HUES64 (cell line): ENCODE measurements at regions not wholly inside any gene's neighbourhood (a gene's known extent, or its start where the extent isn't known, plus 50 kb on each side); places are given as distances from the start of the nearest gene placed in this dataset.

Experiments
- H3K27ac ChIP-seq: 2 replicates; pipeline ENCODE4 v1.7.0; 2013; ENCODE audit warnings: low read depth, low read length, inconsistent platforms
- H3K27me3 ChIP-seq: 2 replicates; pipeline ENCODE4 v1.6.1; 2013; ENCODE audit warnings: mild to moderate bottlenecking, low read length; ENCODE audit not compliant: insufficient read depth
- H3K36me3 ChIP-seq: 2 replicates; pipeline ENCODE4 v1.6.1; 2013; ENCODE audit warnings: mild to moderate bottlenecking, low read length; ENCODE audit not compliant: insufficient read depth
- H3K4me1 ChIP-seq: 2 replicates; pipeline ENCODE4 v1.6.1; 2013; ENCODE audit warnings: mild to moderate bottlenecking, low read length, moderate library complexity; ENCODE audit not compliant: insufficient read depth
- H3K4me3 ChIP-seq: 2 replicates; pipeline ENCODE4 v1.5.1; 2013; ENCODE audit warnings: mild to moderate bottlenecking, low read length, moderate library complexity
- H3K9ac ChIP-seq: 2 replicates; pipeline ENCODE4 v1.6.1; 2013; ENCODE audit warnings: mild to moderate bottlenecking, low read depth, low read length
- H3K9me3 ChIP-seq: 2 replicates; pipeline ENCODE4 v1.6.1; 2013; ENCODE audit warnings: low read depth, low read length; ENCODE audit not compliant: insufficient read depth
- WGBS: fragments of 150-250, 120-280 bp; methylation state at CpG from one replicate; pipeline ENCODE4 v1.1.7; 2013; ENCODE audit warnings: missing lambda C conversion rate; 5-methylcytosine and 5-hydroxymethylcytosine counted together

DNA sequence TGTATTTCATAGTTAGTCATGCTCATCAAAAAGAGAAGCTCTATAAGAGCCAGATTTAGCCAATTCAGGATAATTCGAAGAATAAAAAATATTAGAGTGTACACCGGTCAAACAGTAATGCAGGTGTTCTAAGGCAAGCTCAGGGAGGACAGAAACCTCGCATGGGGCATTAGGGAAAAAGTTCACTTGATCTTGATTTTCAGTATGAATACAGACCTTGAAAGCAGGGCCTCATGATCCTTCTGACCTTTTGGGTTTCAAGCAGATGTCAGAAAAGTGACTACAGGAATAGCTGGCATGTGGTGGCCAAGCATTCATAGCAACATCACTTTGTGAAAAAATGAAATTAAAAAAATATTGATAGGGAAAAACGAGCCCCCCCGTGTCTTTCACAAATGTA lies 394.9 kb downstream of the KIF4B start:
- Histone ChIP-seq H3K4me1 (no peaks in the 10 kb centered on the region), H3K27me3 (no peaks in the 10 kb centered on the region), H3K4me3 (no peak overlapping the region), H3K9ac (no peak overlapping the region), H3K36me3 (no peaks in the 10 kb centered on the region), H3K9me3 (peaks cover 4% of the 10 kb centered on the region; the same call in 1 of the 2 replicates), H3K27ac (no peak overlapping the region)
- 89% methylated on average over 5 of the region's 5 CpGs for WGBS

DNA sequence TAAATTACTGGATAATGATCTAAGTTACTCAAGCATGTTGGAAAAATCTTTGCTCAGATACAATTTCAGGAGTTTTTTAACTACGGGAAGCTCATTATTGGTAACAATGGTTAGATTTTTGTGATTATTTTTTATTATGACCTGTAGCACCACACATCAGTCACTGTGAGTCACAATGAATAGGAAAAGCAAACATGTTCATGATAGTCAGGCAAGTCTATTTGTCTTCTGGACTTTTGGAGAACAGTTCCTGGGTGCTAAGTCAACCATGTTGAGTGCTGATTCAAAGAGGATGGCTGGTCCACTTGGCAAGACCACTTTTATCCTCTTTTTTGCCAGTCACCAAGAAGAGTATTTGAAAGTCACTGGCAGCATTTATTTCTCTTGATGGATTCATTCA lies 403.2 kb downstream of the KIF4B start:
- 100% methylated on average over 1 of the region's 1 CpG for WGBS
- Histone ChIP-seq H3K27ac (no peak overlapping the region), H3K27me3 (no peaks in the 10 kb centered on the region)

DNA sequence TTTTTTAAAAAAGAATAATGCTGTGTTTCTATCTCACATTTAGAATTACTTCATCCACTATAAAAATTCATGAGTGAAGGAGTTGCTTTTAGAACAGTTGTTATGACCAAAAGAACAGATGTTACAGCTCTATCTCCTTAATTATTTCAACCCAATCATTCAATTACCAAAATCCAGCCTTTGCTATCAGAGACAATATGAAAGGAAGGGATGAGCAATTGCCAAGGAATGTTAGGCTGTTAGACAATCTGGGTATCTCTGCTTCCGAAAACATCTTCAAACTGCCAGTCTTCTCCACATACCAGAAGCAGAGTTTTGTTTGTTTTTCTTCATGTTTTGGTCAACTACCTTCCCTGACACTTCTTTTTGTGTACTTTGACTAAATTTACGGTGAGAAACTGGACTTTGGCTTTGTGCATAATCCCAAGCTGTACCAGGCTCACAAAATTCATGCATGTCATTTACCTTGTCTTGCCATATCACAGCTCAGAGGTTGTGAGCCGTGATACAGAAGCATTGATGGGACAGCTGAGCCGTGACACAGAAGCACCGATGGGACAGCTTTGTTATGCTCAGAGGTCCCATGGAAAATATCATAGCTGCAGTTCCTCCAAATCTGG lies 405.5 kb downstream of the KIF4B start:
- H3K9me3 ChIP-seq = no peaks in the 10 kb centered on the region
- H3K36me3 ChIP-seq = no peaks in the 10 kb centered on the region
- H3K4me3 ChIP-seq = no peak overlapping the region
- no peaks in the 10 kb centered on the region for H3K27me3 ChIP-seq
- H3K27ac ChIP-seq = no peak overlapping the region
- no peaks in the 10 kb centered on the region for H3K4me1 ChIP-seq
- 82% methylated on average over 5 of the region's 5 CpGs for WGBS
- H3K9ac ChIP-seq = no peak overlapping the region

More for the DNA sequence above, 403.2 kb downstream of the KIF4B start:
- H3K36me3 ChIP-seq = no peaks in the 10 kb centered on the region
- H3K9me3 ChIP-seq = no peaks in the 10 kb centered on the region
- H3K4me3 ChIP-seq = no peak overlapping the region
- H3K4me1 ChIP-seq = no peaks in the 10 kb centered on the region
- H3K9ac ChIP-seq = no peak overlapping the region

DNA sequence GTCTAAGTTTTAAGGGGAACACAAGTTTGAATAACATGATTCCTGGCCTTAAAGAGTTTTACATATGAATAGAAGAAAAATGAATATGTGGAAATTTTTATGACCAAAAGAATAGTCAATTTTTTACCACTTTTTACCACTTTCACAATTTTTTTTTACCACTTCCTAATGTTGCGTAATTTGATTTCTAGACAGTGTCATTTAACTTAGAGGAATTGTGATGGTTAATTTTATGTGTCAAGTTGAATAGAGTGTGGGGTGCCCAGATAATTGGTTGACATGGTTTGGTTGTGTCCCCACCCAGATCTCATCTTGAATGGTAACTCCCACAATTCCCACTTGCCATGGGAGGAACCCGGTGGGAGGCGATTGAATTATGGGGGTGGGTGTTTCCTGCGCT lies 416.6 kb downstream of the KIF4B start:
- Histone ChIP-seq H3K36me3 (no peaks in the 10 kb centered on the region), H3K27me3 (no peaks in the 10 kb centered on the region), H3K9ac (no peak overlapping the region), H3K4me1 (no peaks in the 10 kb centered on the region), H3K9me3 (no peaks in the 10 kb centered on the region), H3K4me3 (no peak overlapping the region), H3K27ac (no peak overlapping the region)
- 98% methylated on average over 4 of the region's 4 CpGs for WGBS

DNA sequence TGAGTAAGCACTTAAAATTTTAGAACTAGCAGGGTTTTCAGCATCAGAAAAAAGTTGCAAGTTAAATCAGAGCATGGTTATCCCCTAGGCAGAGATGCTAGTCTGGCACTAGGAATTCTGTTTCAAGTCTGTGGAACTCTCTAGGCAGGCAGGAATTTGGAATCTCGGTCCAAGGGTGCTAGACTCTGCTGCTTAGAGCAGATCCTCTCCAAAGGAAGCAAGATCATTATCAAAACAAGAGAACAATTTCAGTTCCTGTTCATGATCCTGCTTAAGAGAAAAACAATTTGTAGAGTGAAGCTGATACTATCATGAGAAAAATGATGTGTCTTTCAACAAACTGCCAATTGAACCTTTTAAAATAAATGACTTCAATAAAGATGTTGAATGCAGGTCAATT lies 420.7 kb downstream of the KIF4B start:
- no peak overlapping the region for H3K4me3 ChIP-seq
- no peaks in the 10 kb centered on the region for H3K36me3 ChIP-seq
- no peak overlapping the region for H3K27ac ChIP-seq

DNA sequence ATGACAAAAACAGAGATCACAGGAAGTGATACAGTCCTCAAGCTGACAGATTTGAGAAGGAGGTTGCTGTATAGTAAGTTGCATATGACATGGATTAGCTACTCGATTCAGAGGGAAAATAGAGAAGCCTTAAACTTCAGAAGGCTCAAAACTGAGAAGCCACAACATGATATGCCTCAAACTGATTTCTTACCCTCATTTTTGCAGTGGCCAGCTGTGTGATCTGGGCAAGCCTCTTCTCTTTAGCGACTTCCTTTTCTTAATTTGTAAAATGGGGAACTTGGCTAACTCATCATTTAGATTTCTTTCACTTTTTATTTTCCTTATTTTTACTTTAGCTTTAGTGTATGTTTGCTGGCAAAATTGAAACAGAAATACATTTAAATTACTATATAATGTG lies 421.1 kb downstream of the KIF4B start:
- Histone ChIP-seq H3K27ac (no peak overlapping the region), H3K4me1 (no peaks in the 10 kb centered on the region), H3K9ac (no peak overlapping the region), H3K36me3 (no peaks in the 10 kb centered on the region), H3K27me3 (no peaks in the 10 kb centered on the region), H3K9me3 (0 out of 2 replicates have a peak, but pooled peaks cover 3% of the 10 kb centered on the region), H3K4me3 (no peak overlapping the region)
- 94% methylated on average over 2 of the region's 2 CpGs for WGBS

More for the DNA sequence above, 420.7 kb downstream of the KIF4B start:
- WGBS = 84% methylated on average over 1 of the region's 1 CpG
- no peaks in the 10 kb centered on the region for H3K4me1 ChIP-seq
- no peak overlapping the region for H3K9ac ChIP-seq
- H3K9me3 ChIP-seq = 0 out of 2 replicates have a peak, but pooled peaks cover 3% of the 10 kb centered on the region
- no peaks in the 10 kb centered on the region for H3K27me3 ChIP-seq

DNA sequence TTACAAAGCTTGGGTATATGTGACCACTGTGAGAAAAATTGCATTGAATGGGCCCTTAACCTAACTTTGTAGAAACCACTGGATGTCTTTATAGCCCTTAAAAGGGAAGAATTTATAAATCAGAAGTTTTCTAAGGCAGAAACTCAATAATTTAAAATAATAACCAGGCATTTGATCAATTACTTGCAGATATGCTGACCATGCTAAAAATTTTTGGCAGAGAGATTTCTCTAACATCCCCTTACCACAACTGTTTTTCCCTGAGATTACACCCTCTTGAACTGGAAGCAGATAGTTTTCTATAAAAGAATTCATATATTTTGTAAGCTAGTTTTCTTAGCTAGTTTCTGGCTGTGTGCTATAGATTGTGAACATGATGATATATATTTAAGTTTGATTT lies 428.3 kb downstream of the KIF4B start:
- no peaks in the 10 kb centered on the region for H3K36me3 ChIP-seq
- H3K9ac ChIP-seq = no peak overlapping the region

DNA sequence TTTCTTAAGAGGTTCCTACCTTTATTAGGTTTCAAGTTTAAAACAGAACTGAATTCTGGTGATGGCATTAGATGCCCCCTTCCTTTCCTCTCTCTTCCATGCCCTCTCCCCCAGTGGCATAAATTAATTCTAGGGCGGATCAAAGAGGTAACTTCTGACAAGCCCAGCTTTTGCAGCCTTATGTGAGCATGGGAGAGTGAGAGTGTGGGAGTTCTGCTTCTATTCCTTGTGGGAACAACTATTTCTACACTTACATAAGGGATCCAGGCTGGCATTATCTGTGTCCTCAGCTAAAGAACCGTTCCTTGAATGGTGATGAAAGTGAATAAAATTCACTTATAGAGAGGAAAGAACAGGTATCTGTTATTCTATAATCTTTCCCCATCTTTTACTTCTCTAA lies 437.6 kb downstream of the KIF4B start:
- H3K27me3 ChIP-seq = no peaks in the 10 kb centered on the region
- no peak overlapping the region for H3K27ac ChIP-seq
- H3K4me1 ChIP-seq = no peaks in the 10 kb centered on the region
- H3K4me3 ChIP-seq = no peak overlapping the region
- WGBS = no CpG with 5 or more reads among the region's 2 CpGs
- H3K9ac ChIP-seq = no peak overlapping the region
- no peaks in the 10 kb centered on the region for H3K36me3 ChIP-seq
- no peaks in the 10 kb centered on the region for H3K9me3 ChIP-seq

More for the DNA sequence above, 428.3 kb downstream of the KIF4B start:
- Histone ChIP-seq H3K4me1 (no peaks in the 10 kb centered on the region), H3K9me3 (no peaks in the 10 kb centered on the region), H3K4me3 (no peak overlapping the region), H3K27me3 (no peaks in the 10 kb centered on the region), H3K27ac (no peak overlapping the region)

DNA sequence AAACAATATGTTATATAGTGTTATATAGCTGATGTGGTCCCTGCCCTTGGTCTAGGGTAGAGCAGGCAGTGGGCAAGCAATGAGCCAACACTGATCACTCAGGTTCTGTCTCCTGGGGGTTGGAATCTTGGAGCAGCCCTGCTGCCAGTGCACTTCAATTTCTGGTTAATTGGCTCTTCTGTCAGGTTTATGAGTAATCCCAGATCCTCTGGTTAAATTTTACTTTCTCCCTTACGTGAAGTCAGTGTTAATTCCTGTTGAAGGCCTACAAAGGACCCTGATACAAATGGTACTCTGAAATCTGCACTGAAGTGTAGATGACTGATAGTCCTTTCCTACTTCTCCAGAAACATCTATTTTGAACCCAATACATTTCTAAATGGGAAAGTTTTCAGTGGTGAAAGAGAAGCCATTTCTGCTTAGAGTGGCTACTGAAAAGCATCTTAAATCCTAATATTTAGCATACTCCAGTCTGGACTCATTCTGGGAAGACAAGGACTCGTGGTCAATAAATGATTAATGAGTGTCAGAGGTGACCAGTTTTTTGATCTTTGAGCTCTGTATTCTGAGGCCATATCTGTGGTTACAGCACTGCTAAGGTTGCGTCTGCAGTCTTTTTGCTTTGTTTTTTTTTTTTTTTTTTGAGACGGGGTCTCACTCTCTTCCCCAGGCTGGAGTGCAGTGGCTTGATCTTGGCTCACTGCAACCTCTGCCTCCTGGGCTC lies 442.4 kb downstream of the KIF4B start:
- Histone ChIP-seq H3K36me3 (no peaks in the 10 kb centered on the region), H3K9me3 (no peaks in the 10 kb centered on the region), H3K4me1 (no peaks in the 10 kb centered on the region), H3K9ac (no peak overlapping the region), H3K27ac (no peak overlapping the region), H3K4me3 (no peak overlapping the region), H3K27me3 (no peaks in the 10 kb centered on the region)
- 97% methylated on average over 4 of the region's 4 CpGs for WGBS

DNA sequence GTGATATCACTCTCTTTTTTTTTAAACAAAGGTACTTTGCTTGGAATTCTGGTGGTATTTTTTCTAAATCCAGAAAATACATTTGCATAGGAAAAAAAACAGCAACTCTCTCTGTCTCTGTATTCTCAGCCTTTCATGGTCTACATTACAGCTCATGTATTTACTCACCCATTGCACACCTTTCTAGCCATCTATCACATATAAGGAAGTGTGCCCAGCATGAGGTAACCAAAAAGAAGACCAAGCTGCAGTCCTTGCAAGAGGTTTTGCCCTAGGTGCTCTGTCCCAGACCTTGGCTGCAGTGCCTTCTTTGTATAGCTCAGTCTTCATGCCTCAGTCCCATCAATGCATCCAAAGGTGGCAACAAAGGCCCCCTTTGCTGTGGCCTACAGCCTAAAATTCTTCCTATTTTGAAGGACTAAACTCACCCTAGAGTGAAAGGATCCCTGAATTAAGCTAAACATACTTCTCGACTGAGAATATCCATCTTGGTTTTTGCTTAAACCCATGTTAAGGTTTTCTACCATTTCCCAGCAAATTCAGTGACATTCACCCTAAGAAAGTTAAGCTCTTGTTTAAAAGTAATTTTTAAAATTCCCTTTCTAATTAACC lies 446.4 kb downstream of the KIF4B start:
- no peaks in the 10 kb centered on the region for H3K4me1 ChIP-seq
- H3K9ac ChIP-seq = no peak overlapping the region
- no peaks in the 10 kb centered on the region for H3K36me3 ChIP-seq
- H3K9me3 ChIP-seq = no peaks in the 10 kb centered on the region
- H3K4me3 ChIP-seq = no peak overlapping the region
- no peaks in the 10 kb centered on the region for H3K27me3 ChIP-seq
- H3K27ac ChIP-seq = no peak overlapping the region
- 96% methylated on average over 1 of the region's 1 CpG for WGBS

DNA sequence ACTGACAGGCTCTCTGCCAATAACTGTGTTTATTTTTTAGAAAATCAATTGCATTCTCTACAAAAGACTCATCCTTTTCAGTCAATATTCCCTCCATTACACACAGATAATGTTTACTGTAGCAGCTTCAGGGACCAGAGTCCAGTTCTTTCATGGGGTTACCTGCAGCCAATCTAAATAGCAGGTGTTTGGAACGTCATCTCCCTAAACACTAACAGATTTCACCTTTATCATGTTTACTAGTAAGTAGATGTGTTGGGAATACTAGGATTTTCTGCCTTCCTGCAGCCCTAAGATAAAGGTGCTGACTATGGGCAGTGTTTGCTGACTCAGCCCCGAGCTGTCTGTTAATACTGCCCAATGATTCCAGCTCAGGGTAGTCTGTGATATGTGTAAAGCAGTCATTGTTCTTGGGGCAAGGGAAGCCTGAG lies 447.0 kb downstream of the KIF4B start:
- H3K4me3 ChIP-seq = no peak overlapping the region
- WGBS = 91% methylated on average over 1 of the region's 2 CpGs
- H3K9ac ChIP-seq = no peak overlapping the region
- no peaks in the 10 kb centered on the region for H3K27me3 ChIP-seq
- no peaks in the 10 kb centered on the region for H3K4me1 ChIP-seq
- H3K36me3 ChIP-seq = no peaks in the 10 kb centered on the region
- H3K27ac ChIP-seq = no peak overlapping the region
- no peaks in the 10 kb centered on the region for H3K9me3 ChIP-seq
